Keratinocyte (primary cell): ENCODE measurements at regions not wholly inside any gene's neighbourhood (a gene's known extent, or its start where the extent isn't known, plus 50 kb on each side); places are given as distances from the start of the nearest gene placed in this dataset.

ENCODE experiments used
- CTCF ChIP-seq, 3 experiments: IDR thresholded peaks in 1 of 3; conservative IDR thresholded peaks in 1 of 3; optimal IDR thresholded peaks in 1 of 3; 2 replicates in 2 of 3; 3 replicates in 1 of 3; pipeline versions ENCODE3 to v1.5.1; 2011; ENCODE audit warnings: low read length in 3 of 3, mild to moderate bottlenecking in 3 of 3, moderate library complexity in 2 of 3, control low read depth in 1 of 3, inconsistent platforms in 1 of 3; ENCODE audit not compliant: insufficient read depth in 2 of 3; ENCODE audit errors: extremely low read depth in 1 of 3
- EZH2 ChIP-seq: IDR thresholded peaks from one replicate; pipeline ENCODE4 v1.6.1; 2012; ENCODE audit warnings: inconsistent platforms, mild to moderate bottlenecking, low read length, moderate library complexity

GRCh38 chr5:91642581-91642980, 259.5 kb upstream of the ARRDC3 start:
- no peak for TF ChIP-seq CTCF (optimal IDR thresholded peaks at IDR 0.05 in 1 of 3, IDR thresholded peaks at IDR 0.05 in 1 of 3, conservative IDR thresholded peaks at IDR 0.05 in 1 of 3; ENCODE audit: extremely low read depth in 1 of 3, insufficient read depth in 2 of 3, low read length in 3 of 3)
- no peak for TF ChIP-seq EZH2
